ENCODE measurements at regions not wholly inside any gene's neighbourhood (a gene's known extent, or its start where the extent isn't known, plus 50 kb on each side); places are given as distances from the start of the nearest gene placed in this dataset.

DNA sequence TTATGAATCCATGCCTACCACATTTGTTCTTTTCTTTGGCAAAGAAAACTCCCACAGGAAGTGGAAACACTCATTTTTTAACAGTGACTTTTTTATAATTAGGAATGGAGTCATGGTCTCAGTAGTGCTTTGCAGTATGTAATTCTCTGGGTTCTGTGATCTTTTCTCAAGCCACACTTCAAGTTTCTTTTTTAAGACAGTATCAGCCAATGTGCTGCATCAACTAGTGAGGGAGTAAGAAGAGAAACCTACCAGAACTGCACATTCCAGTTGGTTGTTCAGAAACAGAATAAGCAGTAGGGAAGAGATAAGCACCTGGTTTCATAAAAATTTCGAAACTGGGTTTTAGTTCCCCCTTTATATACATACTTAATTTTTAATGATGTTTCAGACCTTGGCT lies 126.3 kb downstream of the FOXB1 start (continued):
- TF ChIP-seq, protein P1, sequence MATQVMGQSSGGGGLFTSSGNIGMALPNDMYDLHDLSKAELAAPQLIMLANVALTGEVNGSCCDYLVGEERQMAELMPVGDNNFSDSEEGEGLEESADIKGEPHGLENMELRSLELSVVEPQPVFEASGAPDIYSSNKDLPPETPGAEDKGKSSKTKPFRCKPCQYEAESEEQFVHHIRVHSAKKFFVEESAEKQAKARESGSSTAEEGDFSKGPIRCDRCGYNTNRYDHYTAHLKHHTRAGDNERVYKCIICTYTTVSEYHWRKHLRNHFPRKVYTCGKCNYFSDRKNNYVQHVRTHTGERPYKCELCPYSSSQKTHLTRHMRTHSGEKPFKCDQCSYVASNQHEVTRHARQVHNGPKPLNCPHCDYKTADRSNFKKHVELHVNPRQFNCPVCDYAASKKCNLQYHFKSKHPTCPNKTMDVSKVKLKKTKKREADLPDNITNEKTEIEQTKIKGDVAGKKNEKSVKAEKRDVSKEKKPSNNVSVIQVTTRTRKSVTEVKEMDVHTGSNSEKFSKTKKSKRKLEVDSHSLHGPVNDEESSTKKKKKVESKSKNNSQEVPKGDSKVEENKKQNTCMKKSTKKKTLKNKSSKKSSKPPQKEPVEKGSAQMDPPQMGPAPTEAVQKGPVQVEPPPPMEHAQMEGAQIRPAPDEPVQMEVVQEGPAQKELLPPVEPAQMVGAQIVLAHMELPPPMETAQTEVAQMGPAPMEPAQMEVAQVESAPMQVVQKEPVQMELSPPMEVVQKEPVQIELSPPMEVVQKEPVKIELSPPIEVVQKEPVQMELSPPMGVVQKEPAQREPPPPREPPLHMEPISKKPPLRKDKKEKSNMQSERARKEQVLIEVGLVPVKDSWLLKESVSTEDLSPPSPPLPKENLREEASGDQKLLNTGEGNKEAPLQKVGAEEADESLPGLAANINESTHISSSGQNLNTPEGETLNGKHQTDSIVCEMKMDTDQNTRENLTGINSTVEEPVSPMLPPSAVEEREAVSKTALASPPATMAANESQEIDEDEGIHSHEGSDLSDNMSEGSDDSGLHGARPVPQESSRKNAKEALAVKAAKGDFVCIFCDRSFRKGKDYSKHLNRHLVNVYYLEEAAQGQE (IDR thresholded peaks at IDR 0.05; ENCODE audit: borderline replicate concordance) = no peak
- TF ChIP-seq, protein P1 (CRISPR knock-in tag; IDR thresholded peaks at IDR 0.05; ENCODE audit: low read depth) = no peak
- no peak for TF ChIP-seq MAFK (IDR thresholded peaks at IDR 0.05; ENCODE audit: low read length)
- TF ChIP-seq YY1 (IDR thresholded peaks at IDR 0.05; ENCODE audit: borderline replicate concordance in 1 of 3, control insufficient read depth in 1 of 3, extremely low read depth in 1 of 3, insufficient read depth in 3 of 3, insufficient read length in 1 of 3, insufficient replicate concordance in 2 of 3, low read depth in 1 of 3, low read length in 2 of 3) = no peak
- TF ChIP-seq PHB (CRISPR knock-in tag; IDR thresholded peaks at IDR 0.05) = no peak
- no peak for TF ChIP-seq NFE2L1 (tag; IDR thresholded peaks at IDR 0.05; ENCODE audit: borderline replicate concordance, low read depth)
- no peak for TF ChIP-seq NCOA4 (IDR thresholded peaks at IDR 0.05; ENCODE audit: partially characterized antibody)

All from K562 (cell line).